K562 (cell line): ENCODE measurements at regions not wholly inside any gene's neighbourhood (a gene's known extent, or its start where the extent isn't known, plus 50 kb on each side); places are given as distances from the start of the nearest gene placed in this dataset.

Experiments used
- ATAC-seq: fragments of 200-7000 bp; cut with Tn5 transposase; 3 replicates; pipeline ENCODE4 v1.9.1; 2020; ENCODE audit warnings: moderate library complexity
- BruUV-seq: library from RNA; stranded (reverse); fragments of 400-500 nt; replicated peaks from 2 replicates; lab custom pipeline; 2021; lab: Mats Ljungman, UMichigan
- CTCF ChIA-PET: fragments of 300-600 bp; formaldehyde crosslinking; extraction: SDS; loops from one replicate; lab custom pipeline; 2021; ENCODE audit warnings: low intra/inter-chr PET ratio; lab: Yijun Ruan, JAX
- POLR2A ChIA-PET: fragments of 300-600, 350-650 bp; sonication (Branson Sonifier 250); formaldehyde crosslinking; extraction: SDS; loops from one replicate; lab custom pipeline; 2021; ENCODE audit warnings: antibody characterized with exemption, inconsistent platforms; lab: Yijun Ruan, JAX
- DNase-seq, 4 experiments: peaks; one replicate each; pipeline versions ENCODE4 v3.0.0 to v3.0.0-alpha.2; 2011 to 2018; ENCODE audit warnings: low spot score in 3 of 4, mixed read lengths in 3 of 4; ENCODE audit errors: extremely low read depth in 1 of 4
- FAIRE-seq: peaks from 2 replicates; lab custom pipeline; 2011; peaks lifted over from hg19 to GRCh38; lab: Jason Lieb, UNC
- H2AFZ ChIP-seq: 2 replicates; pipeline ENCODE4 v1.6.0; 2011; ENCODE audit warnings: low read depth, low read length, control low read depth, inconsistent platforms
- H3K27ac ChIP-seq: fragments of 200-600 bp; 3 replicates; pipeline ENCODE4 v1.8.0; 2011; ENCODE audit warnings: low read depth, mild to moderate bottlenecking, control low read depth, inconsistent platforms, low read length, moderate library complexity, mixed read lengths; ENCODE audit errors: extremely low read depth
- H3K27me3 ChIP-seq, 2 experiments: fragments of 300-600 bp in 1 of 2; 2 replicates in 1 of 2; 3 replicates in 1 of 2; pipeline versions ENCODE4 v1.6.0 to v1.8.0; 2011; ENCODE audit warnings: inconsistent platforms in 2 of 2, low read length in 2 of 2, mild to moderate bottlenecking in 1 of 2, mixed read lengths in 1 of 2, moderate library complexity in 1 of 2; ENCODE audit not compliant: control insufficient read depth in 2 of 2, insufficient read depth in 2 of 2
- H3K36me3 ChIP-seq: fragments of 300-600 bp; 3 replicates; pipeline ENCODE4 v1.8.0; 2011; ENCODE audit warnings: mild to moderate bottlenecking, low read length, inconsistent platforms; ENCODE audit not compliant: control insufficient read depth, insufficient read depth
- H3K4me1 ChIP-seq, 2 experiments: fragments of 200-600 bp in 1 of 2; replicated peaks in 1 of 2; 2 replicates in 1 of 2; 3 replicates in 1 of 2; pipeline versions ENCODE4 v1.5.1 to v1.8.0; 2011; ENCODE audit warnings: inconsistent platforms in 2 of 2, low read length in 2 of 2, mild to moderate bottlenecking in 1 of 2, mixed read lengths in 1 of 2, moderate library complexity in 1 of 2; ENCODE audit not compliant: control insufficient read depth in 2 of 2, insufficient read depth in 2 of 2
- H3K4me2 ChIP-seq: 2 replicates; pipeline ENCODE4 v1.6.1; 2011; ENCODE audit warnings: low read length, control low read depth, inconsistent platforms, mixed read lengths; ENCODE audit not compliant: insufficient read depth
- H3K4me3 ChIP-seq: fragments of 200-600 bp; sonication (generic), shearing (Covaris generic); 2 replicates; pipeline ENCODE4 v1.5.1; 2016; ENCODE audit warnings: control low read depth, inconsistent platforms
- H3K79me2 ChIP-seq: fragments of 200-600 bp; 3 replicates; pipeline ENCODE4 v1.8.0; 2011; ENCODE audit warnings: low read length, inconsistent platforms; ENCODE audit not compliant: control insufficient read depth, insufficient read depth
- H3K9ac ChIP-seq, 2 experiments: 2 replicates each; pipeline versions ENCODE4 v1.6.0 to v1.6.1; 2011; ENCODE audit warnings: low read depth in 2 of 2, low read length in 2 of 2, control low read depth in 1 of 2, inconsistent platforms in 1 of 2, mild to moderate bottlenecking in 1 of 2, mixed read lengths in 1 of 2; ENCODE audit not compliant: insufficient read depth in 1 of 2
- H3K9me1 ChIP-seq: one replicate; pipeline ENCODE4 v1.6.0; 2011; ENCODE audit warnings: inconsistent platforms, mild to moderate bottlenecking, low read length, moderate library complexity; ENCODE audit not compliant: control insufficient read depth, insufficient read depth
- H3K9me3 ChIP-seq: replicated peaks from 2 replicates; pipeline ENCODE4 v1.5.1; 2011; ENCODE audit warnings: low read depth, low read length, inconsistent platforms; ENCODE audit not compliant: control insufficient read depth, insufficient read depth
- H4K20me1 ChIP-seq: replicated peaks from 2 replicates; pipeline ENCODE4 v1.6.1; 2011; ENCODE audit warnings: low read length, inconsistent platforms, mixed read lengths; ENCODE audit not compliant: control insufficient read depth, insufficient read depth
- ARID3A ChIP-seq: IDR thresholded peaks from 2 replicates; pipeline ENCODE4 v1.6.1; 2012; ENCODE audit warnings: low read depth, low read length, improper control_type of control experiment, borderline replicate concordance
- ASH1L ChIP-seq: fragments of 450-650 bp; IDR thresholded peaks from 2 replicates; pipeline ENCODE4 v1.6.1; 2018; ENCODE audit warnings: borderline replicate concordance, mild to moderate bottlenecking, low read depth; ENCODE audit not compliant: partially characterized antibody
- BHLHE40 ChIP-seq: IDR thresholded peaks from 2 replicates; pipeline ENCODE4 v1.6.1; 2011; ENCODE audit warnings: low read length, improper control_type of control experiment
- BRCA1 ChIP-seq, 2 experiments: fragments of 450-650 bp in 1 of 2; sonication (generic) in 1 of 2; formaldehyde crosslinking in 1 of 2; IDR thresholded peaks; 2 replicates each; pipeline versions ENCODE4 v1.5.0 to v1.6.1; 2017 to 2020; ENCODE audit warnings: mild to moderate bottlenecking in 1 of 2, missing genetic modification reagents in 1 of 2
- ELF2 ChIP-seq: fragments of 250-450 bp; sonication (Bioruptor Pico); IDR thresholded peaks from 2 replicates; pipeline ENCODE4 v1.5.0; 2021; ENCODE audit warnings: mild to moderate bottlenecking
- FOXJ2 ChIP-seq: fragments of 200-800 bp; sonication (Bioruptor generic); IDR thresholded peaks from 2 replicates; pipeline ENCODE4 v1.6.1; 2016; ENCODE audit warnings: missing genetic modification characterization, missing compliant biosample characterization
- ILF3 ChIP-seq: fragments of 450-650 bp; IDR thresholded peaks from 2 replicates; pipeline ENCODE4 v1.6.1; 2018; ENCODE audit warnings: antibody characterized with exemption, mild to moderate bottlenecking, moderate library complexity, borderline replicate concordance
- MAZ ChIP-seq, 2 experiments: fragments of 450-650 bp in 1 of 2; sonication (generic) in 1 of 2; formaldehyde crosslinking; IDR thresholded peaks in 1 of 2; conservative IDR thresholded peaks in 1 of 2; 2 replicates each; pipeline versions ENCODE4 v1.4.0 to v1.5.0; 2020; ENCODE audit warnings: mild to moderate bottlenecking in 1 of 2, missing genetic modification reagents in 1 of 2
- MCM5 ChIP-seq: fragments of 450-650 bp; IDR thresholded peaks from 2 replicates; pipeline ENCODE4 v1.6.1; 2016; ENCODE audit warnings: low read depth
- PATZ1 ChIP-seq: fragments of 250-450 bp; sonication (Bioruptor Pico); IDR thresholded peaks from 2 replicates; pipeline ENCODE4 v1.5.0; 2020; ENCODE audit warnings: mild to moderate bottlenecking, borderline replicate concordance
- PHB ChIP-seq: fragments of 250-450 bp; sonication (Bioruptor Pico); IDR thresholded peaks from 2 replicates; pipeline ENCODE4 v1.5.0; 2021
- POLR2B ChIP-seq: fragments of 450-650 bp; IDR thresholded peaks from 2 replicates; pipeline ENCODE4 v1.6.1; 2018; ENCODE audit warnings: low read depth; ENCODE audit not compliant: partially characterized antibody
- PRMT5 ChIP-seq: sonication (generic); formaldehyde crosslinking; IDR thresholded peaks from 2 replicates; pipeline ENCODE4 v1.5.0; 2020; ENCODE audit warnings: missing genetic modification reagents
- SMAD2 ChIP-seq: fragments of 150-350 bp; IDR thresholded peaks from 2 replicates; pipeline ENCODE4 v1.6.1; 2014; ENCODE audit warnings: low read depth, mild to moderate bottlenecking, low read length
- SNAPC5 ChIP-seq: fragments of 250-450 bp; sonication (Bioruptor Pico); IDR thresholded peaks from 2 replicates; pipeline ENCODE4 v1.8.0; 2021; ENCODE audit warnings: moderate library complexity, mild to moderate bottlenecking, inconsistent platforms
- SNRNP70 ChIP-seq: fragments of 200-400 bp; formaldehyde crosslinking; optimal IDR thresholded peaks from 2 replicates; pipeline ENCODE3; 2017; ENCODE audit warnings: low read depth, low read length
- ZBTB9 ChIP-seq: fragments of 450-650 bp; formaldehyde crosslinking; IDR thresholded peaks from 2 replicates; pipeline ENCODE4 v1.4.0; 2020; ENCODE audit warnings: mild to moderate bottlenecking, moderate library complexity
- ZNF140 ChIP-seq: fragments of 250-450 bp; sonication (Bioruptor Pico); IDR thresholded peaks from 2 replicates; pipeline ENCODE4 v1.8.0; 2021; ENCODE audit warnings: moderate library complexity, mild to moderate bottlenecking, inconsistent platforms
- ZNF165 ChIP-seq: fragments of 250-450 bp; sonication (Bioruptor Pico); IDR thresholded peaks from 2 replicates; pipeline ENCODE4 v1.4.0; 2020; ENCODE audit warnings: borderline replicate concordance
- in situ Hi-C: fragments of 300-500 bp; cut with MboI; formaldehyde crosslinking; loops from 4 replicates; pipeline ENCODE4 v1.15.0; 2018; ENCODE audit warnings: inconsistent platforms, mixed read lengths
- intact Hi-C: fragments of 100-400 bp; cut with micrococcal nuclease; formaldehyde crosslinking; loops from 2 replicates; pipeline ENCODE4 v1.14.2; 2022

- CTCF ChIA-PET = no interaction called here
Observed at GRCh38 chr10:61302124-61302523, 151.1 kb downstream of the TMEM26 start.

More at GRCh38 chr10:61302124-61302523, 151.1 kb downstream of the TMEM26 start:
- FAIRE-seq = no peak
- no peak overlapping the region for H2AFZ ChIP-seq
- no peaks in the 10 kb centered on the region for H3K79me2 ChIP-seq
- BruUV-seq = no TSS peak
- H3K27ac ChIP-seq = no peak overlapping the region
- no peak overlapping the region for H3K9ac ChIP-seq
- intact Hi-C loops = no loop called here
- POLR2A ChIA-PET = no interaction called here
- H3K4me1 ChIP-seq = no peaks in the 10 kb centered on the region
- no peak overlapping the region for H3K4me2 ChIP-seq
- no peaks in the 10 kb centered on the region for H4K20me1 ChIP-seq
- TF ChIP-seq ZBTB9 (CRISPR knock-in tag) = no peak
- no peak for TF ChIP-seq ZNF140 (CRISPR knock-in tag)
- TF ChIP-seq ASH1L = no peak
- no peak for TF ChIP-seq PHB
- TF ChIP-seq POLR2B = no peak
- no peak for TF ChIP-seq ZNF165 (CRISPR knock-in tag)
- no peak for TF ChIP-seq SNRNP70
- no peak for TF ChIP-seq SMAD2
- no peak for TF ChIP-seq BRCA1 (IDR thresholded peaks at IDR 0.05)
- no peak for TF ChIP-seq BRCA1 (CRISPR knock-in tag; IDR thresholded peaks at IDR 0.05)
- TF ChIP-seq PATZ1 (CRISPR knock-in tag) = no peak
- no peak for TF ChIP-seq ARID3A
- no peak for TF ChIP-seq MAZ (CRISPR knock-in tag; conservative IDR thresholded peaks at IDR 0.05 in 1 of 2, IDR thresholded peaks at IDR 0.05 in 1 of 2)
- TF ChIP-seq FOXJ2 (tag) = no peak
- TF ChIP-seq MCM5 = no peak
- no peak for TF ChIP-seq PRMT5 (CRISPR knock-in tag)
- TF ChIP-seq ELF2 (CRISPR knock-in tag) = no peak
- TF ChIP-seq SNAPC5 (CRISPR knock-in tag) = no peak
- TF ChIP-seq BHLHE40 = no peak
- no peak for TF ChIP-seq ILF3
- TF ChIP-seq, all 486 proteins: peak for 0
- Histone ChIP-seq H3K36me3 (no peaks in the 10 kb centered on the region), H3K27me3 (no peaks in the 10 kb centered on the region), H3K9me3 (no peaks in the 10 kb centered on the region), H3K4me3 (no peak overlapping the region), H3K9me1 (no peaks in the 10 kb centered on the region)
- ATAC-seq (no peak), DNase-seq (no peak)
- in situ Hi-C loops = no loop called here
